WTC11 (cell line): ENCODE measurements at regions not wholly inside any gene's neighbourhood (a gene's known extent, or its start where the extent isn't known, plus 50 kb on each side); places are given as distances from the start of the nearest gene placed in this dataset.

Source experiments
- ARID4B ChIP-seq: sonication (generic); formaldehyde crosslinking; IDR thresholded peaks from 2 replicates; pipeline ENCODE4 v1.8.0; 2023; ENCODE audit warnings: missing genetic modification reagents, mild to moderate bottlenecking, borderline replicate concordance
- CBFB ChIP-seq: sonication (generic); formaldehyde crosslinking; IDR thresholded peaks from 2 replicates; pipeline ENCODE4 v1.8.1; 2022; ENCODE audit warnings: mild to moderate bottlenecking, low read depth, missing genetic modification reagents
- CTCF ChIP-seq: fragments of 200-600 bp; IDR thresholded peaks from 2 replicates; pipeline ENCODE4 v1.8.0; 2022; ENCODE audit warnings: antibody characterized with exemption
- ESRRA ChIP-seq: sonication (generic); formaldehyde crosslinking; IDR thresholded peaks from 2 replicates; pipeline ENCODE4 v1.8.1; 2022; ENCODE audit warnings: mild to moderate bottlenecking, missing genetic modification reagents, borderline replicate concordance
- GTF2I ChIP-seq: fragments of 250-450 bp; sonication (Bioruptor Pico); conservative IDR thresholded peaks from 2 replicates; pipeline ENCODE4 v1.4.0; 2021; ENCODE audit warnings: mild to moderate bottlenecking
- JUN ChIP-seq: sonication (generic); formaldehyde crosslinking; IDR thresholded peaks from 2 replicates; pipeline ENCODE4 v1.8.0; 2023; ENCODE audit warnings: mild to moderate bottlenecking, missing genetic modification reagents
- NR3C1 ChIP-seq: sonication (generic); formaldehyde crosslinking; conservative IDR thresholded peaks from 2 replicates; pipeline ENCODE4 v1.8.1; 2023; ENCODE audit warnings: low read depth, mild to moderate bottlenecking, missing genetic modification reagents
- PREB ChIP-seq: sonication (generic); formaldehyde crosslinking; IDR thresholded peaks from 2 replicates; pipeline ENCODE4 v1.8.1; 2022; ENCODE audit warnings: mild to moderate bottlenecking, missing genetic modification reagents, moderate library complexity, borderline replicate concordance
- TEAD4 ChIP-seq: sonication (generic); formaldehyde crosslinking; IDR thresholded peaks from 2 replicates; pipeline ENCODE4 v1.8.0; 2022; ENCODE audit warnings: mild to moderate bottlenecking, missing genetic modification reagents
- TP53 ChIP-seq: sonication (generic); formaldehyde crosslinking; IDR thresholded peaks from 2 replicates; pipeline ENCODE4 v1.8.1; 2023; ENCODE audit warnings: mild to moderate bottlenecking, missing genetic modification reagents
- ZNF121 ChIP-seq: sonication (generic); formaldehyde crosslinking; IDR thresholded peaks from 2 replicates; pipeline ENCODE4 v1.8.0; 2023; ENCODE audit warnings: missing genetic modification reagents
- ZSCAN18 ChIP-seq: fragments of 250-450 bp; sonication (Bioruptor Pico); IDR thresholded peaks from 2 replicates; pipeline ENCODE4 v2.1.2; 2022; ENCODE audit warnings: mild to moderate bottlenecking, moderate library complexity
- TF ChIP-seq, protein P1 (sequence below): sonication (generic); formaldehyde crosslinking; IDR thresholded peaks from 2 replicates; pipeline ENCODE4 v1.8.0; 2022; ENCODE audit warnings: mild to moderate bottlenecking, missing genetic modification reagents
- TF ChIP-seq, protein P2 (sequence below): sonication (generic); formaldehyde crosslinking; IDR thresholded peaks from 2 replicates; pipeline ENCODE4 v1.8.1; 2023; ENCODE audit warnings: mild to moderate bottlenecking, missing genetic modification reagents, moderate library complexity

DNA sequence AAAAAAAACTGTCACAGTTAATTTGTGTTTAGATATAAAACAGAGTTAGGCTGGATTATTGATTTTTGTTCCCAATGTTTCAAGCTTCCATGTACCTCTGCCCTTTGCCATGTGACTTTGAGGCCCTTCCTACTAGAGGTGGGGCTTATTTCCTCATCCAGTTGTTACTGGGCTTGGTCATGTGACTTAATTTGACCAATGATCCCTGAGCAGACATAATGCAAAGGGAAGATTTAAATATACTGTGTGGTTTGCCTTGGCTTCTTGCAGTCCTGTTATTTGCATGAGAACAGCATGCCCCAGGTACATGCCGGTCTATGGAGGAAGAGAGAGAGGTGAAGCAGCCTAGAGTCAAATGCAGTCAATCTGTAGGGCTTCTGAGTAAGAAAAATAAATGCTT is 347.0 kb downstream of the MIAT start:
- no peak for TF ChIP-seq PREB (CRISPR knock-in tag)
- TF ChIP-seq CBFB (CRISPR knock-in tag) = no peak
- no peak for TF ChIP-seq CTCF
- TF ChIP-seq, protein P1, sequence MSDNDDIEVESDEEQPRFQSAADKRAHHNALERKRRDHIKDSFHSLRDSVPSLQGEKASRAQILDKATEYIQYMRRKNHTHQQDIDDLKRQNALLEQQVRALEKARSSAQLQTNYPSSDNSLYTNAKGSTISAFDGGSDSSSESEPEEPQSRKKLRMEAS (CRISPR knock-in tag) = no peak
- no peak for TF ChIP-seq GTF2I (CRISPR knock-in tag)
- no peak for TF ChIP-seq ARID4B (CRISPR knock-in tag)
- TF ChIP-seq ZNF121 (CRISPR knock-in tag) = no peak
- TF ChIP-seq TP53 = no peak
- TF ChIP-seq, protein P2, sequence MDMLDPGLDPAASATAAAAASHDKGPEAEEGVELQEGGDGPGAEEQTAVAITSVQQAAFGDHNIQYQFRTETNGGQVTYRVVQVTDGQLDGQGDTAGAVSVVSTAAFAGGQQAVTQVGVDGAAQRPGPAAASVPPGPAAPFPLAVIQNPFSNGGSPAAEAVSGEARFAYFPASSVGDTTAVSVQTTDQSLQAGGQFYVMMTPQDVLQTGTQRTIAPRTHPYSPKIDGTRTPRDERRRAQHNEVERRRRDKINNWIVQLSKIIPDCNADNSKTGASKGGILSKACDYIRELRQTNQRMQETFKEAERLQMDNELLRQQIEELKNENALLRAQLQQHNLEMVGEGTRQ (CRISPR knock-in tag) = peak; percentile 93
- TF ChIP-seq TEAD4 (CRISPR knock-in tag) = no peak
- no peak for TF ChIP-seq ZSCAN18 (CRISPR knock-in tag)
- no peak for TF ChIP-seq ESRRA (CRISPR knock-in tag)
- no peak for TF ChIP-seq NR3C1 (CRISPR knock-in tag)
- TF ChIP-seq JUN (CRISPR knock-in tag) = no peak
